NCI-H2227 (cell line): ENCODE measurements at regions not wholly inside any gene's neighbourhood (a gene's known extent, or its start where the extent isn't known, plus 50 kb on each side); places are given as distances from the start of the nearest gene placed in this dataset.
"Not testable (repeated sequence)": the region's sequence is repeated elsewhere in the genome, so short reads cannot be mapped to it uniquely, and the experiment has no call there.

Experiments
- DNase-seq: peaks from one replicate; lab custom pipeline; 2025; ENCODE audit not compliant: unreplicated experiment; lab: John Stamatoyannopoulos, UW

DNA sequence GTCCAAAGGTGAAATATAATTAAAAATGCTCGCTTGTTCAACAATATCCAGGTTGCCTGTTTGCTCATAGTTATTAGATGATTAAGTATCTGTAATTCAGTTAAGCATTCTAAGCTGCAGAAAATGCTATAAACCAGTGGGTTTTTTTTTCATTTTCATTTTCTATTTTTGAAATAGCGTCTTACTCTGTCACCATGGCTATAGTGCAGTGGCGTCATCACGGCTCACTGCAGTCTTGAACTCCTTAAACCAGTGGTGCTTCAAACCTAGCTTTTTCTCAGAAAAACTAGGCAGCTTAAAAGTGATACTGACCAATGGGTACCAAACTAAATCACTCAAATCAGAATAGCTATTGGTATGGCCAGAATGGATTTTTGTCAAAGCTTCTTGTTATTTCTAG, 925.2 kb downstream of the TSN start:
- DNase-seq: no peak

DNA sequence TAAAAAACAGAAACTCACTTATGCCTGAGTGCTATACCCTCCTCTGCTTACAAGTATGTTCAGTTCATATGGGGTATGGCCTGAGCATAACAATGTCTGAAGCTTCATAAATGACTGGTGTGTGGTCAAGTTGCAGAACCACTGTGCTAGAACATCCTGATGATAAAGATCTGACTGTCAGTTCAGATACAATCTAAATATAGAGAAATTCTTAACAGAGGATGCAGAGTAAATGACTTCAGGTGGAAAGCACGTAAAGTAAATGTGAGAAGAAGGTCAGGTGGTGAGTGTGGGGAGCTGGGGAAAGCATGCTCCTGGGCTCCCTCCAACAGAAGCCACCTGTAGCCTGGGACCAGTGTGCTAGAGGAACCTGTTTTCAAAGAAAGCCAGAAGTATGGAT, 926.2 kb downstream of the TSN start:
- no peak for DNase-seq

DNA sequence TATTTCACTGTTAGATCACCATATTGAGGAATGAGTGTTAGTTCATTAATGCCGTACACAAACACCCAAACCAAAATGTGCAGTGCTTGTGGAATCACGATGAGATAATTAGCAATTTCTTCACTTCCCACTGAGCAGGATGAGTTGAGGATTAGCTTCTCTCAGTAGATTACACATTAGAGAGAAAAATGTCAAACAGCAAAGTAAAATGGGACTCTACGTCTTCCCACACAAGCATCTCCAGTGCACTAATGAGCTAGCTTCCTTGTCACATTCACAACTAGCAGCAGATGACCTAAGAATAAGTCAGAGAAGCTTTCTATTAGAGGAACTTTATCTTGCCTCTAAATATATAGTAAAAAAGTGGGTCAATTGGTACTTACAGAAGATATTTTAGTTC, 926.9 kb downstream of the TSN start:
- DNase-seq: no peak

DNA sequence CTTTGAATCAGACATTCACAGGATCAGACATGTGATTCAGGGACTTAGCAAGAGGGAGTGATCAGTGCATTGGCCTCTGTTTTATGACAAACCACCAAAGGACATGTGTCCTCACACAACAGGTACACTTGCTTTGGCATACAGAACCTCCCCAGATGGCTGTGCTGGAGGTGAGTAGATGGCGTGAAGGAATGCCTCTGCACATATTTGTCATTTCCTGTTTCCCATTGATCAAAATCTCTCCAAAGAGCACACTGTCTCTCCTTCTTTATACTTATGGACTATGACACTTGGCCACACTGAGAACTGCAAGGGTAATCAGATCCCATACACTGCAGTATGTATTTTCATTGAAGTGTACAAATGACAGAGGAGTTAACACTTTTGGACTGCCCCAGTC, 927.6 kb downstream of the TSN start:
- DNase-seq: no peak

DNA sequence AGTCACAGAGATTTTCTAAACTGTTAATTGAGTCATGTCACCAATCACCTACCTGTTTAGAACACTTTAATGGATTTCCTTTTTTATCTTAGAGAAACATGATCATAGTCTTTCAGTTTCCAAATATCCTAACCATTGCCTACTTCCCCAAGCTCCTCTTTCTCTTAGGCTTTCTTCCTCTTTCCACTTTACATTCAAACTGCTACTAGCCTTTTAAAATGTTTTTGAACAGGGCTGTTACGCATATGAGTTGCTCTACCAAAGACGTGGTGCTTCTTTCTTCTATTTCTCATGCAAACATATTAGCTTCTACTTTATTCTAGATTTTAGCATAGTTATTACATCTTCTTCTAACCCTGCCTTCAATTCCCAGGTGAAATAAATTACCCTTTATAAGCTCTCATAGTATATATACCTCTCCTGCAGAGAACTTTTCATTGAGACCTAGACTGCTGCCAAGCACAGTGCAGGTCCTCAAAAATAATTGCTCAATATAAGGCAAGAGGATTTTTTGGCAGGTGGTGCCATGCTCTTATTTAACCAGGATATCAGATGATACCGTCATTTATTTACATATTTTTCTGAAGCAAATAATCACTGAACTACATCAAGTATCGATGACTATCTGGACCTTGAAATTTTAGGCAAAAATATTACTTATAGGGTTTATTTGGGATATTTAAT, 937.1 kb downstream of the TSN start:
- no peak for DNase-seq

DNA sequence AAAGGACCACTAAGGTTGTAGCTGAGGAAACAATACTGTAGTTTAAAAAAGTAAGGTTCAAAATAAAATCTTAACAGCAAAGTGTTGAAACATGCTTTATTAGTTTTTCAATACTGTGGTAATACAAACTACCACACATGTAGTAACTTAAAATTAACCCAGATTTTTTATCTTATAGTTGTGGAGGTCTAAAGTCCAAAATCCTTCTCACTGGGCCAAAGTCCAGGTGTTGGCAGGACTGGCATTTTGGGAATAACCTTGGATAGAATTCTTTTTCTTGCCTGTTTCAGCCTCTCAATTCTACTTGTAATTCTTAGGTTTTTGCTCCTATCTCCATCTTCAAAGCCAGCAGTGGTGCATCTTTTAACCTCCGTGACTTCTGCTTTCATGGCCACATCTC, 942.0 kb downstream of the TSN start:
- no peak for DNase-seq

DNA sequence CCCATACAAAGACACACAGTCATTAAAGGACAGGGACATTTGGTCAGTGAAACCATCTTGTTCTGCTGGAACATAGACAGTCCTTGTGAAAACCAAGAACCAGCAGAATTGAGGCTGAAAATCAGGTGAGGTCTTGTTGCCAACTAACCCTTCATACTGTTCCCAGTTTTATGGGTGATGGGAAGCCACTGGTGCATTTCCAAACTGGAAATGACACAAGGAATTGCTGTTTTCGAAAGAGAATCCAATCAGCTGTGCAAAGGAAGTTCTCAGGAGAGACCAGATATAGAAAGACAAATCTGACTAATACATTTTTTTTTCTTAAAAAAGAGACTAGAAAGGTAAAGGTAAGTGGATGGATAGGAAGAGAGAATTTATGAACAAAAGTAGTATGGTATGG, 948.2 kb downstream of the TSN start:
- no peak for DNase-seq

DNA sequence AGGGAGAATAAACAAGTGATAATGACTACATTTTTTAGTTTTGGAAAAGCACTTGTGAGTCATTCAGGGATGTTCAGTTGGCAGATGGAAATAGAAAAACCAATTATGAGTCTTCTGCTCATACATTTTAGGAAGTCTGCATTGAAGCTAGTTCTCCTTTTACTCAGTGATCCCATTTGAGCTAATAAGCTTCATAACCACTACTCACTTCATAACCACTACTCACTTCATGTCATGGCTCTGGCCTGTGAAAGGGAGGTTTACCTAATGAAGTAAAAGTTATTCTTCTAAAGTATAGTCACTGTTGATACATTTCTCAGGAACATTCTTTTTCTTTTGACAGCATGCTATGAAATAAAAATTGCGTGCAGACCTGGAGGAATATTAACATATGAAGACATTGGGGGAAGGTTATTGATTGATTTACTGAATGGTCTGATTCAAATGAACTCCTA, 948.7 kb downstream of the TSN start:
- no peak for DNase-seq

DNA sequence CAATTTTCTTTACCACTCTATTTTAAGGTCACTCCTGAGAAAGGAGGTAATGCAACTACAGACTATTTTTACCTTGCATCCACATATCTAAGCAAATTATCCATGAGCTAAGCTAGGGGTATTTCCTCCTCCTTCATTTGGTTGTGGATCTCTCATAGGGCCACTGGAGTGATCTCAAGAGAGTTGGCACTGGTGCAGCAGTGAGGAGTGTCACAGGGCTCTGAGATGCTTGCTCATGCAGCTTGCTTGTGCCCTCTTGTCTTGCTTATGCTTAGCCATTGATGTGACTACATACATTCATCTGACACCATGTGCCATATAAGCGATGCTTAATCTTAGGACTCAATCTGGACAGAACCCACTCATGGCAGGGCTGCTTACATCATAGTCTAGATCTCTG, 950.3 kb downstream of the TSN start:
- no peak for DNase-seq

DNA sequence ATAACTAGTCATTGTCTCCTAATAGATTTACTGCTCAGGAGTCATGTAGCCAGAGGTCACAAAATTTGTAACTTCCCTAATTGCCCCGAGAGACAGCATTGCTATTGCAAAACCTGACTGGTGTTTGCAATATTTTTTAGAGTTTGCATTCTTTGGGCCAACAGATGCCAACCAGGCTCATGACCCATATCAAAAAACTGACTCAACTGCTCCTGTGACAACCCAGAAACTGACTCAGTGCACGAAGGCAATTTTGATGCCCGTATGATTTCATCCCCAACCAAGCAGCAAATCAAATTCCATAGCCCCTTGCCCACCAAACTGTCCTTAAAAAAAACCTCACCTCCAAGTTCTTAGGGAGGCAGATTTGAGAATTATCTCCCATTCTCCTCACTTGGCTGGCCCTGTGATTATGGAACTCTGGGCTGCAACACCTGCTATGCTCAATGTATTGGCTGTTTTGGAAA, 951.3 kb downstream of the TSN start:
- no peak for DNase-seq

DNA sequence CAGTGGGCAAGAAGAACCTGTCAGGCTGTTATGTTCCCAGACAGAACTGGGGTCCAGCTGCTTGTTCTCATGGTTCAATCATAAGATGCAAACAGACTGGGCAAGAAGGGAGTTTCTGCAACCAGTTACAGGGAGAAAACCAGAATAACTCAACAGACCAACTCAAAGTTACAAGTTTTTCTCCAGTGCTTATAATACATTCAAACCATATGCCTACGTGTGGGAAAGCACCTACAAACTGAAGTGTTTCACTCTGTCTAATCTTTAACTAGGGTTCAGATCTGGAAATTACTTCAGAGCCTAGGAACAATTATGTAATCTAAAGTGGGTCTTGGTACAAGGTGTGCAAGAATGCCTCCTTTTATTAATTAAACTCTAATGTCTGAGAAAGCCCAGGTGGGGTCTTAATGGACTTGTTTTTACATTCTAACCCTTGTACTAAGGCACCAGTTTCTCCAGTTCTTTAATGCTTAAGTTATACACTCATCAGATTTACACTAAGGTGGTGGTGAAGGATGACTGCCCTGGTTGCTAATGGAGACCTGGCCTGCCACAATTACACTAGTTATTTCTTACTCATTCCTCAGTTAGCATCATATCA, 951.9 kb downstream of the TSN start:
- DNase-seq: no peak

DNA sequence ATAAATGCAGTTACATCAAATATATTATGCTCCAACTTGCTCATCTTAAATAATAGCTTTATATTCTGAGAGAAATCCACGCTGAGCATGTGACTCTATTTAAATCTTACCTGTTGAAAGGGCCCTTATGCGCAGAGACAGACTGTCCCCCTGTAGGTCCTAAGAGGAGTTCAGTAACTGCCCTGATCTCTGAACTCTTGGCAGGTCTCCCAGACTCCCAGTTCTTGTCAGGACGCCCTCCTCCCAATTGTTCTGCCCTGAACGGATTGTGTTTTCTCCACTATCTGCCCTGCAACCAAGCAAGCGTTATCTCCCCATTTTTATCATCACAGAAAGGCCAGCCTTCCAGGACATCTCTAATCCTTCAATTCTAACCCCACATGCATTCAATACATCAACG, 954.6 kb downstream of the TSN start:
- DNase-seq: no peak

DNA sequence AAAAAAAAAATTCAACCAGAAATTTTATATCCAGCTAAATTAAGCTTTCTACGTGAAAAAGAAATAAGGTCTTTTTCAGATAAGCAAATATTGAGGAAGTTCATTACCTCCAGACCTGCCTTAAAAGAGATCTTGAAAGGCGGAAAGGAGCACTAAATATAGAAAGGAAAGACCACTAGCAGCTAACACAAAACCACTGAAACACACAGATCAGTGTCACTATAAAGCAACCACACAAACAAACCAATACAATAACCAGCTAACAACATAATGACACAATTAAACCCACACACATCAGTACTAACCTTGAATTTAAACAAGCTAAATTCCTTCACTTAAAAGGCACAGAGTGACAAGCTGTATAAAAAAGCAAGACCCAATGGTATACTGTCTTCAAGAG, 958.3 kb downstream of the TSN start:
- DNase-seq: no peak

DNA sequence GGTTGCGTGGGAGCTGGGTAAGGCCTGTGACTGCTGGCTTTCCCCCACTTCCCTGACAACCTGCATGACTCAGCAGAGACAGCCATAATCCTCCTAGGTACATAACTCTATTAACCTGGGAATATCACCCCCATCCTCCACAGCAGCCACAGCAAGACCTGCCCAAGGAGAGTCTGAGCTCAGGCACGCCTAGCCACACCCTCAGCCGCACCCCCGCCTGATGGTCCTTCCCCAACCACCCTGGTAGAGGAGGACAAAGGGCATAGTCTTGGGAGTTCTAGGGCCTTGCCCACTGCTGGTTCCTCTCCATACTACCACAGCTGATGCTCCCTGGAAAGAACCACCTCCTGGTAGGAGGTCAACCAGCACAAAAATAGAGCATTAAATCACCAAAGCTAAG, 965.4 kb downstream of the TSN start:
- DNase-seq: not testable (repeated sequence)

DNA sequence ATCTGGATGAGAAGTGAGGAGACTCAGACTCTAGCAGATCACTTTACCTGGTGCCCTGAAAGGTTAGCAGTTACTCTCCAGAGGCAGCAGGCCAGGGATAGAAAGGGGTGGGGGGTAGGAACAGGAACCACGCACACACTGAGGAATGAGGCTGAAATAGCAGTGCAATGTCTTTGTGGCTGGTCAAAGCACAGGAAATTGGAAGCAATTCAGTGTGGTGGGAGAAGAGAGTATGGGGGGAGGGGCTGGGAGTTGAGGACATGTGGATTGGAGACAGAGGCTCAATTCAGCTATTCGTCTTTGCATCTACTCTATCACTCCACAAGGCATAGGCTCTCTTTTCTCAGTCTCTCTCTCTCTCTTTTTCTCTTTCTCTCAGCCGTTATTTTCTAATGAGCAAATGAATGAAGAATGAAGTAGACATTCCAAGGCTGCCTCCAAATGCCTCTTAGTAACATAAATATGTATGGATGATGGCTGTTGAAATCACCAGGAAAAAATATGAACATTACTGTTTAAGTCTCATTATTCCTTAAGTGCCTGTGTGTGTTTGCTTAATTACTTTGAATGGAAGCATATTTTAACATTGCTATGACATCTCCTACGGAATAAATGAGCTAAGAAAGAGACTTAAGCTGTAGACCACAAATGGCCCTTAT, 979.4 kb downstream of the TSN start:
- DNase-seq: no peak

DNA sequence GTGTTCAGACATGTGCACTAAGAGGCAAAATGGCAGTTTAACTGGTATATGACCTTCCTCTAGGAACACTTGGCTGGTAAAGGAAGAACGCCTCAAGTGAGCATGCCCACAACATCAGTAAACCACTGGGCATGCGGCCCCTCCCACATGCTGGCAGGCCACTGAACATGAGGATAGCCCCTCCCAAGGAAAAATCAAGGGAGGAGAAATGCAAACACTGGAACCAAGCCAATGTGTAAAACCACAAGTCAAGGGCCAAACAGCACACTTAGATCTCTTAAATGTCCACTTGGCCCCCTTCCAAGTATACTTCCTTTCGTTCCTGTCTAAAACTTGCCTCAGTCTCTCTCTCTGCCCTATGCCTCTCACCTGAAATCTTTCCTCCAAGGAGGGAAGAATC, 980.8 kb downstream of the TSN start:
- DNase-seq: no peak

DNA sequence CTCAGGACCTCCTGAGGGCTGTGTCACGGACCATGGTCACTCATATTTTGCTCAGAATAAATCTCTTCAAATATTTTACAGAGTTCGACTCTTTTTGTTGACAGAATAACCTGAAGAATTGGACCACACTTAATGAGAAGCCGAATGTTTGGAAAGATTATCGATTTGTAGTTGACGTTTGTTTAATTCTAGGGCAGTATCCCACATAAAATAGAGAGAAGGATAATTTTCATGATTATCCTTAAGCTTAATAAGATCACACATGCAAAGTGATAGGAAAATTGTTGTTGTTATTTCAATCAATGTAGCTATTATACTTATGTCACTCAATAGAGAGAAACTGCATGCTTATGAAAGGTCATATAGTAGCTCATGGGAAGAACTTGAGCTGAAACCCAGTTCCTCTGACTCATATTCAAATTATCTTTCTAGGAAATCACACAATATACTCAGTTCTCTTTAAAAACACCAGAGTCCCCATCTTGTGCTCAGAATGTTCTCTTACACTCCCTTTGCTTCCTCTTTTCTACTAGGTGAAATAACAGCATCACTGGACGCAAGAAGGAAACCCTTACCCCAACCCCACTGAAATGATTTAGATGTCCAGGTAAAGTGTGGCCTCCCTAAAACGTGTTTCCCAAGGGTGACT, 982.1 kb downstream of the TSN start:
- DNase-seq: no peak

DNA sequence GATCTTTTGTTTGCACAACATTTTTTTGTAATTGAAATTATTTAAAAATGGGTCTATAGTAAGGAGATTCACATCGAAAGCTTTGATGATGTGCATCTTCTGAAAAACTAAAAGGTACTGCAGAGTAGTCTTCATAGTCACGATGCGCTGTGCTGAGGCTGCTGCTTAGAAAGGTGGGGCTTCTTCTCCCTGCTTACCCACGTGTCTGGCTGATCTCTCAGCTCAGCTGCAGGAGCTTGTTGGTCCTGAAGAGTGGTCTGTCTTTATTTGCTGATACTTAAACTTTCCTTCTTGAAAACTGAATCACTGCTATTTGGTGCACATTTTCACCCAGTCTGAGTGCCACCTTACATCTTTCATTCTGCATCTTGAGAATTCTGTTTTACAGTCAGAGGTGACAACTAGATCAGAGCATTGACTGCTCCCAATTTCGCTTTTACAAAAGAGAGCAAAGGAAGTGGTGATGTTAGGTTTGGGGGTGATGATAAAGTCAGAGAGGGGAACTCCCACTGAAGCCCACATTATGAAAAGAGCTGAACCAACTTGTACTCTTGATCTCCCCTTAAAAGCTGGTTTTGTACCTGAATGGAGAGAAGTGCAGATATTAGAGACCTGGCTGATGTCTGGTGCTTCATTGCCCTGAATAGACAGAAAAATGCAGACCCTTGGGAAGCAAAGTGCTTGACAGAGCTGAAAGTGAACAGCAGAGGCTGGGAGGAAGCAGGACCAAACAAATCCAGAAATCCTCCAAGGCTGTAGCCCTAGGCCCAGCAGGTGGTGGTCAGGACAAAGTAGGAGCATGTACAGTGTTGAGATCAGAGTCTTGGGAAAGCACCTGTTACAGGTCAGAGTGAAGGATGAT, 984.5 kb downstream of the TSN start:
- no peak for DNase-seq

DNA sequence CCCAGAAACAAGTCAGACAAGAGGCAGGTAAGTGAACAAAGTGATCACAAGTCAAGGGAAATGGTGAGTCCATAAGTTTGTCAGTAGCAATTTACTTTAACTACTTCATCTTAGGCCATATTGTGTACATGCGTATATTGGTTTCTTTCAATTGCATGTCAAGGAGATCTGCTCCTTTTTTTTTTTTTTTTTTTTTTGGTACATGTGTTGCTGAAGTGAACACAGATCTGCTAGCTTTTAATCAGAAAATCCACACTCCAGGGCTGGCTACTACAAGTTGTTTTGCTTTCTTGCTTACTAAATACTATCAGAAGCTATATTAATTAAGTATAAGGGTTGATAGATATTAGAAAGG, 985.1 kb downstream of the TSN start:
- no peak for DNase-seq

DNA sequence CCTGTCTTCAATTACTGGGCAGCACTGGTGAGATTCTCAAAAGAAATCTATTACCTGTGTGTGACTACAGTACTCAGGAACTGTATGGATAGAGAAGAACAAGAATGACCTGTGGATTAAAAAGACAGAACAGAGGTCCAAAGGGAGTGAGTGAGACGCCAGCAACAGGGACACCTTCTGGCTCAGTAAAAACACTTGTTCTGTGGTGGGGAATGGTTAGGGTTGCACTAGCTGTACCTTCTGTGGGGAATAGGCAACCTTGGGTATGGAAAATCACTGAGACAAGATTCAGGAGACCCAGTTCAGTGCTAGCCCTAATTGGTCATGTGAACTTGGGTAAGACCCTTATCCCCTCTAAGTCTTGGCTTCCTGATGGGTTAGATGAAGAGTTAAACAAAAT, 986.0 kb downstream of the TSN start:
- DNase-seq: no peak

DNA sequence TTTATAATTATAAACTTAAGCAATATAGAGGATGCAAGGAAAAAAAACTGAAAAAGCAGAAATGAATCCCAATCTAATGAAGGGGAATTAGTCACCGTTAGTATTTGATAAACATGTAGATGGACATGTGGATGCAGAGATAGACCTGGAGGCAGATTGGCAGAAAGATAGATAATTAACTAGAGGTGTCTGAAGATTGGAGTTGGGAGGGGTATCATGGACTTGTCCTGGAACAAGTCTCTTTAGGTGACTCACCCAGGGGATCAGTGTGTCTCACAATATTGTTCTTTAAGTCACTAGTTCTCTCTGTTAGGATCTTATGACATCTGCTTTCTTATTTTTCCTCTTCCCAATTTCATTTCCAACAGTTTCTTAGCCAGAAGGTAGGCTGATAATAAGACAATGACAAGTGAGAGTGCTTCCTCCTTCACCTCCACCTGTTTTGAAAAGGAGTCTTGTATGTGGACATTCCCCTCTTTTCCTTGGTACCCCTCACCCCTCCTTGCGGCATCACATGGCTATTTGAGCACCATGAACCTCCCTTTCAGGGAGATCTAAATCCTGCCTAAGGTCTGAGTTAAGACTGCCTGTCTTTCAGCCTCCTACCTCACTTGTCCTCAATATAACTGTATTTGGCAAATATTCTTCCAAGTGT, 987.7 kb downstream of the TSN start:
- no peak for DNase-seq
